ENCODE measurements at regions not wholly inside any gene's neighbourhood (a gene's known extent, or its start where the extent isn't known, plus 50 kb on each side); places are given as distances from the start of the nearest gene placed in this dataset.

GRCh38 chr7:46432708-46433107, 511.6 kb upstream of the IGFBP3 start:
- Mint-ChIP-seq H3K27me3 (no peaks in the 10 kb centered on the region), H3K4me3 (no peak overlapping the region), H3K36me3 (ENCODE audit: low read depth) (no peaks in the 10 kb centered on the region), H3K9me3 (peaks cover 14% of the 10 kb centered on the region), H3K27ac (no peak overlapping the region), H3K4me1 (ENCODE audit: low read depth) (no peaks in the 10 kb centered on the region)
- no peak for TF ChIP-seq CTCF (IDR thresholded peaks at IDR 0.05)
- ATAC-seq, result no peak
- ChIA-PET CTCF (no interaction called here), POLR2A (no interaction called here)
- DNase-seq, result no peak
- intact Hi-C loops (cut with micrococcal nuclease), result no loop called here

GRCh38 chr7:46428295-46428694, 507.2 kb upstream of the IGFBP3 start:
- intact Hi-C loops (cut with micrococcal nuclease), result no loop called here
- ATAC-seq, result no peak
- no peak for DNase-seq
- TF ChIP-seq CTCF (IDR thresholded peaks at IDR 0.05), result no peak
- ChIA-PET CTCF (no interaction called here), POLR2A (no interaction called here)
- no peak overlapping the region for H3K4me3 Mint-ChIP-seq
- H3K36me3 Mint-ChIP-seq (ENCODE audit: low read depth), result no peaks in the 10 kb centered on the region
- H3K9me3 Mint-ChIP-seq, result peaks cover 9% of the 10 kb centered on the region
- no peaks in the 10 kb centered on the region for H3K4me1 Mint-ChIP-seq (ENCODE audit: low read depth)
- H3K27ac Mint-ChIP-seq, result no peak overlapping the region
- peaks cover 2% of the 10 kb centered on the region for H3K27me3 Mint-ChIP-seq

- Mint-ChIP-seq H3K27me3 (peaks cover 2% of the 10 kb centered on the region), H3K9me3 (peaks cover 6% of the 10 kb centered on the region), H3K27ac (no peak overlapping the region), H3K4me1 (ENCODE audit: low read depth) (no peaks in the 10 kb centered on the region), H3K4me3 (no peak overlapping the region), H3K36me3 (ENCODE audit: low read depth) (no peaks in the 10 kb centered on the region)
- ChIA-PET CTCF (no interaction called here), POLR2A (no interaction called here)
- ATAC-seq (no peak), DNase-seq (no peak)
- no peak for TF ChIP-seq CTCF (IDR thresholded peaks at IDR 0.05)
- intact Hi-C loops (cut with micrococcal nuclease), result no loop called here
Observed at GRCh38 chr7:46424934-46425333, 503.9 kb upstream of the IGFBP3 start.

- ChIA-PET POLR2A (no interaction called here), CTCF (no interaction called here)
- H3K27ac Mint-ChIP-seq, result no peak overlapping the region
- H3K4me3 Mint-ChIP-seq, result no peak overlapping the region
- peaks cover 2% of the 10 kb centered on the region for H3K27me3 Mint-ChIP-seq
- H3K36me3 Mint-ChIP-seq (ENCODE audit: low read depth), result no peaks in the 10 kb centered on the region
- H3K9me3 Mint-ChIP-seq, result peaks cover 6% of the 10 kb centered on the region
- intact Hi-C loops (cut with micrococcal nuclease), result no loop called here
- no peaks in the 10 kb centered on the region for H3K4me1 Mint-ChIP-seq (ENCODE audit: low read depth)
- no peak for DNase-seq
- TF ChIP-seq CTCF (IDR thresholded peaks at IDR 0.05), result no peak
- ATAC-seq, result no peak
Observed at GRCh38 chr7:46421441-46422230, 500.6 kb upstream of the IGFBP3 start.

GRCh38 chr7:46414946-46415345, 493.9 kb upstream of the IGFBP3 start:
- no peaks in the 10 kb centered on the region for H3K4me1 Mint-ChIP-seq (ENCODE audit: low read depth)
- no peaks in the 10 kb centered on the region for H3K36me3 Mint-ChIP-seq (ENCODE audit: low read depth)
- no peak overlapping the region for H3K4me3 Mint-ChIP-seq
- peaks cover 1% of the 10 kb centered on the region for H3K9me3 Mint-ChIP-seq
- no peak for ATAC-seq
- DNase-seq, result no peak
- no peak overlapping the region for H3K27ac Mint-ChIP-seq
- H3K27me3 Mint-ChIP-seq, result no peaks in the 10 kb centered on the region
- TF ChIP-seq CTCF (IDR thresholded peaks at IDR 0.05), result no peak
- ChIA-PET POLR2A (no interaction called here), CTCF (no interaction called here)
- intact Hi-C loops (cut with micrococcal nuclease), result no loop called here
